Right lobe of liver (tissue), 4 donors: ENCODE measurements at regions not wholly inside any gene's neighbourhood (a gene's known extent, or its start where the extent isn't known, plus 50 kb on each side); places are given as distances from the start of the nearest gene placed in this dataset.
"Not testable (repeated sequence)": the region's sequence is repeated elsewhere in the genome, so short reads cannot be mapped to it uniquely, and the experiment has no call there.

Source experiments
- POLR2A ChIP-seq: fragments of 450-650 bp; IDR thresholded peaks from one replicate; pipeline ENCODE4 v1.6.1; 2017; ENCODE audit warnings: antibody characterized with exemption, mild to moderate bottlenecking
- TF ChIP-seq, protein P1 (sequence below), 4 donors: fragments of 200-600 bp in 3 of 4; fragments of 450-650 bp in 1 of 4; IDR thresholded peaks; one replicate each; pipeline versions ENCODE4 v1.5.1 to v1.8.0; 2016 to 2022; ENCODE audit warnings: antibody characterized with exemption in 4 of 4, mild to moderate bottlenecking in 2 of 4
- donor health status: DM: no; HTN: no; CAD: no.
- donor health status: DM: no; HTN: no; CAD: no.
- donor health status: DM: no; HTN: yes; CAD: no.

DNA sequence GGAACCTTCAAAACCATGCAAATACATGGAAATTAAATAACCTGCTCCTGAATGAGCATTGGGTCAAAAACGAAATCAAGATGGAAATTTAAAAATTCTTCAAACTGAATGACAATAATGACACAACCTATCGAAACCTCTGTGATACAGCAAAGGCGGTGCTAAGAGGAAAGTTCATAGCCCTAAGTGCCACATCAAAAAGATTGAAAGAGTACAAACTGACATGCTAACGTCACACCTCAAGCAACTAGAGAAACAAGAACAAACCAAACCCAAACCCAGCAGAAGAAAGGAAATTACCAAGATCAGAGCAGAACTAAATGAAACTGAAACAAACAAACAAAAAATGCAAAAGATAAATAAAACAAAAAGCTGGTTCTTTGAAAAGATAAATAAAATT, 283.5 kb downstream of the SOX4 start:
- TF ChIP-seq POLR2A: not testable (repeated sequence)
- TF ChIP-seq, protein P1, sequence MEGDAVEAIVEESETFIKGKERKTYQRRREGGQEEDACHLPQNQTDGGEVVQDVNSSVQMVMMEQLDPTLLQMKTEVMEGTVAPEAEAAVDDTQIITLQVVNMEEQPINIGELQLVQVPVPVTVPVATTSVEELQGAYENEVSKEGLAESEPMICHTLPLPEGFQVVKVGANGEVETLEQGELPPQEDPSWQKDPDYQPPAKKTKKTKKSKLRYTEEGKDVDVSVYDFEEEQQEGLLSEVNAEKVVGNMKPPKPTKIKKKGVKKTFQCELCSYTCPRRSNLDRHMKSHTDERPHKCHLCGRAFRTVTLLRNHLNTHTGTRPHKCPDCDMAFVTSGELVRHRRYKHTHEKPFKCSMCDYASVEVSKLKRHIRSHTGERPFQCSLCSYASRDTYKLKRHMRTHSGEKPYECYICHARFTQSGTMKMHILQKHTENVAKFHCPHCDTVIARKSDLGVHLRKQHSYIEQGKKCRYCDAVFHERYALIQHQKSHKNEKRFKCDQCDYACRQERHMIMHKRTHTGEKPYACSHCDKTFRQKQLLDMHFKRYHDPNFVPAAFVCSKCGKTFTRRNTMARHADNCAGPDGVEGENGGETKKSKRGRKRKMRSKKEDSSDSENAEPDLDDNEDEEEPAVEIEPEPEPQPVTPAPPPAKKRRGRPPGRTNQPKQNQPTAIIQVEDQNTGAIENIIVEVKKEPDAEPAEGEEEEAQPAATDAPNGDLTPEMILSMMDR (IDR thresholded peaks at IDR 0.05): not testable (repeated sequence)
